GM18502 (cell line): ENCODE measurements at regions not wholly inside any gene's neighbourhood (a gene's known extent, or its start where the extent isn't known, plus 50 kb on each side); places are given as distances from the start of the nearest gene placed in this dataset.

ENCODE experiments used
- ATAC-seq: cut with Tn5 transposase; IDR thresholded peaks from one replicate; pipeline ENCODE4 v1.9.1; 2021; ENCODE audit warnings: mild to moderate bottlenecking; ENCODE audit not compliant: unreplicated experiment, poor library complexity

DNA sequence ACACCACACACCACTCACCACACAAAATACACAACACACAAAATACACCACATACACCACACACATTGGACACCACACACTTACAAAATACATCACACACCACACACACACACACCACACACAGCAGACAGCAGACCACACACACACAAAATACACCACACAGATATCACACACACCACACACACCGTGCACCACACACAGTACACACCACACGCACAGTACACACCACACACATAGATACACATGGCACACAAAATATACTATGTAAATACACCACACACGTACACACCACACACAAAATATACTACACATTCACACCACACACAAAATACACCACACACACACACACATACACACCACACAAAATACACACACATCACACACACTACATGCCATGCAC is 1243.5 kb downstream of the BRD1 start:
- ATAC-seq: no peak

GRCh38 chr22:48581796-48582469 is 1245.7 kb downstream of the BRD1 start:
- no peak for ATAC-seq

DNA sequence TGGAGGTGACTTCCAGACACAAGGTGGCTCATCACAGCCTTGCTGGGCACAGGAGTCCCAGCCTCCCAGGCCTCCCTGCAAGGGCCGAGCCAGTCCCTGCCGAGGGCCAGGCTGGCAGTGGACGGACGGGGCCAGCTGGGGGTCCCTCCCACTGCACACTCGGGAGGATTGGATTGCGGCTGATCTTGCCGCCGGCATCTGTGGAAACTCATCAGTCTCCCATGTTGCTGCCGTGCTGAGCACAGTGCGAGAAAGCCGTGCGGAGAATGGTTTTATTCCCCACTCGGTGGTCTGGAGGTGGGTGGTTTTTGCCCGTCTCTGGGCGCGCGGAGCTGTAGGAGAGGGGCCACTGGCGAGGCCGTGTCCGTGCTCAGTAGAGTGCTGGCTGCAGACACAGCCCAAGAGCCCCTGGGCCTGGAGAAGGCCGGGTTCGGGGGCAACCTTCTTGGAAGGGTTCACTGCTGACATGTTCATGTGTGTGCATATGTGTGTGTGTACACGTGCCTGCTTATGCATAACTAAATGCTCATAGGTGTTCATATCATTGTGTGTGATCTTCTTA is 1246.4 kb downstream of the BRD1 start:
- ATAC-seq: no peak

GRCh38 chr22:48580481-48580970 is 1247.1 kb downstream of the BRD1 start:
- no peak for ATAC-seq

DNA sequence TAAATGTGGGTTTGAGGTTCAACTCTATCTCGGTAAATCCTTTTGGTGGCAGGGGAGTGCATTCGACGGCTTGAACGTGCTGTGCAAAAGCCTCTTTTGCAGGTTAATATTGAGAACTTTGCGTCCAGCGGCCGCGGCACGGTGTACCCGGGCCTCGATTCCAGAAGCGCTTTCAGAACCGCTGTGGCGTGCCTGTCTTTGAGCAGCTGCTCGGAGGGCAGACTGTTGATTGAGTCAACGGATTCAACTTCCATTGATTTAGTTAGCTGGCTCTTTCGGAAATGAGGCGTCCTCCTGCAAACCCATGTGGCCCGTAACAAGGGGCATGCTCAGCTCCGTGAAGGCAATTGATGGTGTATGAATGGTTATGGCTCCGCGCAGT is 1247.8 kb downstream of the BRD1 start:
- ATAC-seq: no peak

DNA sequence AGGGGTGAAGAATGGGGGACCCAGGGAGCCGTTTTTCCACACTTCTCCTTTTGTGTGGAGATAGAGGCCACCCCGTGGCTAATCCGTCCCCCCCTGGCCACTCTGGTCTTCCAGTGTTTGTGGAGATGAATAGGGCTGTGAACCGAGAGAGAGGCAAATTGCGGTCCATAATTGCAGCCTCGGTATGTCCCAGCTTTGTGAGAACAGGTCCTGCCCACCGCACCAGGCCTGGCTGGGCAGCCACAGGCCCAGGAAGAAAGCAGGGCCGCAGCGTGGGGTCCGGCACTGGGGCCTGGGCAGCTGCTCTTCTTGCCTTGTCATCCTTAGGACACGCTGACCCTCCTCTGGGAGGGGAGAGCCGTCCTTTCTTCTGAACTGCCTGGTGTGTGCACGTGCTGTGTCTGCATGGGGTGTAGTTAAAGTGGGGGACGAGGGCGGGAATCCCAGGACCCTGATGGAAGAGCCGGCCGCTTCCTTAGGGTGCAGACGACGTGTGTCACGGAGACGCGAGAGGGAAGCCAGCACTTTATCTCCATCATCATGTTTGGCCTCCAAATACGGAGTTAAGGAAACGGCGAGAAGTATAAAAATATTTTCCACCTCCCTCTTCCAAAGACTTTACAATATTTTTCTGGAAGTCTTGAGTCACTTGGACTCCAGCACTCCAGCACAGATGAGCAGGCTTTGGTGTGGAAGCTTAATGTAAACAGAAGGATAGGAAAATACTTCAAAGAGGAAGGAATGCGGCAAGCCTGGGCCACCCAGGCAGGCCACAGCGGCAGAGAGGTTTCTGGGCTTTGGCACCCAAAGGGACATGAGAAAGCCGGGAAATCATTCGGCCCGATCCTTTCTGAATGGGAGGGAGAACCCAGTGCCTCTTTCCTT is 1248.4 kb downstream of the BRD1 start:
- ATAC-seq: no peak

DNA sequence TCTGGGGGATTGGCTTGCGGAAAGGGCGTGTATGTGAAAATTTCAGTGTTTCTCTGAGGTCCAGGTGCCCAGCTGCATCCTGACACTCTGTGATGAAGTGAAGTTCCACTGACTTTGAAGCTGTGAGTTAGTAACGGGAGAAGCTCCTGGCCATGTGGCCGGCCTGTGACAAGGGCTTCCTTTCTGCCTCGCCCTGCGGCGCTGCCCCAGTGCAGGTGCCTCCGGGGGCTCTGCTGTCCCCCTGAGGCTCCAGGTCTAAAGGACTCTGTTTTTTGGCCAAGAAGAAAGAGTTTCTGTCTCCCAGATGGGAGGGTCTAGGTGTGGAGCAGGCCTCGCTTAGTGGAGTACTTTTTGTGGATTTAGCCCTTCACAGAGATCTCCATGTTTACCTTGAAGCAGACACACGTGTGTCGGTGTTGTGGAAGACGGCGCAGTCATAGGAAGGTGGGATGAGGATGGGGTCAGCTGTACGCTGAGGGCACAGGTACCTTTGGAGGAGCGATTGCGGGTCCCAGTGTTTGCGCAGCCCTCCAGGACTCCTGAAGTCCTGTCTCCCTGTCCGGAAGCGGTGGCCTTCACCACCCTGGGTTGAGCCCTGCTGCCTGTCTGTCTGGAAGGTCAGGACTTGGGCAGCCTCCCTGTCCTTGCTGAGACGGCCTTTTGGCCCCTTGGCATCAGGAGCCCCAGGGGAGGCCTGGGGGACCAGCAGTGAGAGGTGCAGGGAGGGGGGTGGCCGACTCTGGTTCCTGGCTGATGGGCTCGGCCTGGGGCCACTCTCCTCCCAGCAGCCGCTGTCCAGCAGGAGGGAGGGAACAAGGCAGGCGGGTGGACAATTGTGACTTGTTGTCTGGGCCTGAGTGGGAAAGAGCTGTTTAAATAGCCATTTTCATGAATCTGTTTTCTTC is 1249.3 kb downstream of the BRD1 start:
- no peak for ATAC-seq

DNA sequence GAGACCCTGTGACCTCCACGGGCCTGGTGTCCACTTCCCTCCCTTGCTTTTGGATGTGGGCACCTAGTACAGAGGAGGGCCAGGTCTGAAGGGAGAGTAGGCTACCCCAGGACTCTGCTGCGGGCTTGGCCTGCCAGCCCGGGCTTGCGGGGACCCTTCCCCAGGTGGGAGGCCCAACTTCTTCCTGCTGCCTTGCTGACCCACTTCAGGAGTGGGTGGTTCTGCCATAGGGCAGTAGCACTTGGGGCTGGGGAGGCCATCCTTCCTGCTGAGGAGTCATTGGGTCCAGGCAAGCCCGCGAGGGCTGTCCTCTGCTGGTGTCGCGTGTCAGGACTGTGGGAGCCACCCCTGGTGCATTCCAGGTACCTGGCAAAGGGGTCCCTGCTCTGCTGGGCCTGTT is 1250.0 kb downstream of the BRD1 start:
- ATAC-seq: no peak

GRCh38 chr22:48577014-48577690 is 1250.5 kb downstream of the BRD1 start:
- no peak for ATAC-seq

GRCh38 chr22:48576333-48577013 is 1251.2 kb downstream of the BRD1 start:
- no peak for ATAC-seq

GRCh38 chr22:48575618-48576332 is 1251.9 kb downstream of the BRD1 start:
- no peak for ATAC-seq

- no peak for ATAC-seq
Observed at GRCh38 chr22:48574776-48575617, 1252.7 kb downstream of the BRD1 start.

- no peak for ATAC-seq
Observed at GRCh38 chr22:48573766-48574165, 1253.9 kb downstream of the BRD1 start.

GRCh38 chr22:48572951-48573350 is 1254.7 kb downstream of the BRD1 start:
- ATAC-seq: no peak

DNA sequence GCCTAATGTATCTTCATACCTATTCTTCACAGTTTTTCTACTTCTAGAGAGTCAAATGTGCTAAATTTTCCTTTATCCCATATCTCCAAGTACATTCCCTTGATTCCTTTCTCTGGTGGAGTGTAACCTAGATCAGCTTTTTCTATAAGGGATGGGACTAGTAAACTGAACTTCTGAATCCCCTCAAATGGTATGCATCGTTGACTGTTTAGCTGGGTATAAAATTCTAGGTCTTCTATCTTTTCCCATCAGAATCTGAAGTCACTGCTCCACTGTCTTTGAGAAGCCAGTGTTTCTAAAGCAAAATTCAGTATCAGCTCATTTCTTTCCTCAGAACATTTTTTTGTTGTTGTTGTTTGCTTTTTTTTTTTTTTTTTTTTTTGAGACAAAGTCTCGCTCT is 1256.8 kb downstream of the BRD1 start:
- no peak for ATAC-seq

DNA sequence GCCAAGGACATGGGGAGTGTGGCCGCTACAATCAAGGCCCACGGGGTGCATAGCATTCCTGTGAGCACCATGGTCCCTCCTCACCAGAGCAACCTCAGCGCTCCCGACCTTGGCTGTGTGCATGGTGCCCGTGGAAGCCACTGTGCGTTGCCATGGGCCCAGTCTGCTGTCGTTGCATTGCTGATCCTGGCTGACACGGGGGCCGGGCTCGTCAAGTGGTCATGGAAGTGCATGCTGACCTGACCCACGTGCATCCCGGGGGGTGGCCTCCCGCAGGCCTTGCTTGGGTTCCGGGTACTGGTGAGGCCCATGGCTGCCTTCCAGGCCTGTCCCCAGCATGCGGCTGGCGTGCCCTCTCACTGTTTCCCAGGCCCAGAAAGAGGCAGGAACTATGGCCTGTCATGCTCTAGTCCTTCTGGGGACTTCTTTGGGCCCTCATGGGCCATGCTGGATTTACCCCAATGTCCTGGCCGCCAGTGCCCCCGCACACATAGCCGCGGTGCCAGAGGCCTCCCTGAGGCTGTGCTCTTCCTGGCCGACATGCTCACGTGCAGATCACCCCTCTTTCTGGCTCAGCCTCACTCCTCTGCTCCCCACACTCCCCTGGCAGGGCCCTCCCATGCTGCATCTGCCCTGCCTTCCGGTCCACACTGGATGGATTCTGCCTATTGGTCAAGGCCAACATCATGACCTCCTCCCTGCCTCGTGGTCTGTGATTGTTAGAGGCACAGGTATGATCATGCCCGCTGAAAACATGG is 1258.0 kb downstream of the BRD1 start:
- ATAC-seq: no peak

GRCh38 chr22:48568736-48569330 is 1258.8 kb downstream of the BRD1 start:
- no peak for ATAC-seq
